ENCODE measurements at regions not wholly inside any gene's neighbourhood (a gene's known extent, or its start where the extent isn't known, plus 50 kb on each side); places are given as distances from the start of the nearest gene placed in this dataset.

GRCh38 chr3:152959307-152959706, 124.4 kb downstream of the P2RY1 start:
- DNase-seq (ENCODE audit: low read depth), result no peak

- no peak for DNase-seq (ENCODE audit: low read depth)
Measured at GRCh38 chr3:152960684-152961083, 125.8 kb downstream of the P2RY1 start.

DNA sequence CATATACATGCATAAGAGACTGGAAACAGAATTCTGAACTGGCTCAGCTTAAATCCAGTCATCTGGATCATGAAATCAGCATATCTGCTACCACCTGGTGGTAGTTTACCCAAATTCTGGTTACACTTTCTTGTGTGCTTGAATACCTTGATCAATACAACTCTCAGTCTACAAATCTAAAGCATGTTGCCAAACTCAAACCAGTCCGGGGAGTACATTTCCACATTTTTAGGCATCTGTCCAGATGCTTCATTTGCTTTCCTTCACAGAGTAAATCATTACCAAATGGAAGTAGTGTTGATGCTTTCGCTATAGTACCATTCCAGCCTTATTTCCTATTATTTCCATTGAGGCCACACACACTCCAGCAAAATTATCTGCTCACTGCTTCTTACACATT, 126.4 kb downstream of the P2RY1 start:
- no peak for DNase-seq (ENCODE audit: low read depth)

- no peak for DNase-seq (ENCODE audit: low read depth)
Measured at GRCh38 chr3:152964911-152965609, 130.1 kb downstream of the P2RY1 start.

GRCh38 chr3:152968388-152969024, 133.6 kb downstream of the P2RY1 start:
- peak; percentile 65 for DNase-seq (ENCODE audit: low read depth)

DNA sequence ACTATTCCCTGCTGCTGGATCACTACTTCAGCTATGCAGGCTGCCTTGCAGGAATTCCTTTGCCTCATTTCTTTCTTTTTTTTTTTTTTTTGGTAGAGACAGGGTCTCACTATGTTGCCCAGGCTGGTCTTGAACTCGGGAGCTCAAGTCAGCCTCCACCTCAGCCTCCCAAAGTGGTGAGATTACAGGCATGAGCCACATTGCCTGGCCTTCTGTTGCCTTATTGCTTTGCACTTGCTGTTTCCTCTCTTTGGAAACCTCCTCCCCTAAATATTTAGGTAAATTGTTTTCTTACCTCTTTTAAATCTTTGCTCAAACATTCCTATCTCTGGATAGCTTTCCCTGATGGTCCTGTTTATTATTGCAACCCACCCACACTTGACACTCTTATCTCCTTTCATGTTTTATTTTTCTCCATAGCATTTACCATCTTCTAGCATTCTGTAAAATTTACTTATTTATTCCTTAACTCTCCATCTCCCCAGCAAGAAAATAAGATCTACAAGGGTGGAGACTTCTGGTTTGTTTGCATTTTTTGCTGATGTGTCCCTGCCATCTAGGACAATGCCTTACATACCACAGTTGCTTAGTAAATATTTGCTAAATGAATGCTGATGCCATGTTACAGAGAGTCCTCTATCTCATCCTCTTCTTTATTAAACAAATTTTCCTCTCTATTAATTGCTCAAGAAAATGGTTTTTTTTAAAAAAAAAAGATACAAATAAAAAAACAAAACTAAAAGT, 134.8 kb downstream of the P2RY1 start:
- DNase-seq (ENCODE audit: low read depth), result peak; percentile 58

GRCh38 chr3:152970851-152971250, 135.9 kb downstream of the P2RY1 start:
- no peak for DNase-seq (ENCODE audit: low read depth)

- no peak for DNase-seq (ENCODE audit: low read depth)
Measured at GRCh38 chr3:152971880-152972279, 136.9 kb downstream of the P2RY1 start.

GRCh38 chr3:152973575-152973974, 138.6 kb downstream of the P2RY1 start:
- DNase-seq (ENCODE audit: low read depth), result no peak

- no peak for DNase-seq (ENCODE audit: low read depth)
Measured at GRCh38 chr3:152976239-152976638, 141.3 kb downstream of the P2RY1 start.

- no peak for DNase-seq (ENCODE audit: low read depth)
Measured at GRCh38 chr3:152977366-152977765, 142.4 kb downstream of the P2RY1 start.

DNA sequence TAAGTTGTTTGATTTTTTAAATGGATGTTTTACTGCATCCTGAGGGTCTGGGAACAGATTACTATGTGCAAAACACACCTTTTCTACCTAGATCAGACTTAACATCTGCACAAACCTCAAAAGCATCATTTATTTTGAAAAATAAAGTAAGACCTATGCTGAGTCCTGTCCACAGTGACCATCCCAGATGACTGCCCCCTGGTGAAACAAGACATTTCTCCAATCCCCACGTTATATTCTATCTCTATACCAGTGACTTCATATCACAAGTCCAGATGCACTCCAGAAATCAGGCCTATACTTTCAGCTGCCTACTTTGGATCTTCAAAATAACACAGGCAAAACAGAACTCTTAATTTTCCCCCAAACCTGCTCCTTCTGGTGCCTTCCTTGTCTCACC, 143.2 kb downstream of the P2RY1 start:
- no peak for DNase-seq (ENCODE audit: low read depth)

GRCh38 chr3:152997526-152997925, 162.6 kb downstream of the P2RY1 start:
- DNase-seq (ENCODE audit: low read depth), result no peak

DNA sequence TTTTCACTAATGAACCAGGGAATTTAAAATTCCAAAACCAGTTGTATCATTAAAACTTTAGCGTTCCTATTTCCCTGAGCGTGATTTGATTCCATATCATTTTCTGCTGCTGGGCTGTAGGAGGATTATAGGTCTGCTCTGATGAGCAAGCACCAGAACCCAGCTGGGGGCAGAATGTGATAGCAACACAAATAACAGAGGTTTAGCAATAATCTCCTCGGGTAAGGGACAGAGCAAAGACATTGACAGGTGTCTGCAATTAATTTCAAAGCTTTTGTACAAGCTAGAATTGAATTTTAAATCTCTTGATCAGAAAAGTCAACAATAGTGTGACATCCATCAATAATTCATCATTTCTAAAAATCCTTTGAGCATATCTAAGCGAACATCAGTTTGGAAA, 163.4 kb upstream of the RAP2B start:
- no peak for DNase-seq (ENCODE audit: low read depth)

DNA sequence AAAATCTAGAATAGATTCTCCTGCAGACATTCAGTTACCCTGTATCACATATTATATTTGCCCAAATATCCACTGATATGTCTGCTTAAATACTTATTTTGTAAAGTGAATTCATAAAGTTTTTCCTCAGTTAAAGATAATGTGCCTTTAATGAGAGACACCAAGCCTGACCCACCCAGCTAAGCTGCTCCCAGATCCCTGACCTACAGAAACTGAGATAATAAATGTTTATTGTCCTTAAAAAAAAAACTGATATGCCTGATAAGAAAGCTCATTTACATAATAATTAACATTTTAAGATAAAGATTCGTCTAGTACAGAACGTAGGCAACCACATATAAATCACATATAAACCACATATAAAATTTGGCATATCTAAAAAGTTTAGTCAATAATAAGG, 161.7 kb upstream of the RAP2B start:
- DNase-seq (ENCODE audit: low read depth), result no peak

DNA sequence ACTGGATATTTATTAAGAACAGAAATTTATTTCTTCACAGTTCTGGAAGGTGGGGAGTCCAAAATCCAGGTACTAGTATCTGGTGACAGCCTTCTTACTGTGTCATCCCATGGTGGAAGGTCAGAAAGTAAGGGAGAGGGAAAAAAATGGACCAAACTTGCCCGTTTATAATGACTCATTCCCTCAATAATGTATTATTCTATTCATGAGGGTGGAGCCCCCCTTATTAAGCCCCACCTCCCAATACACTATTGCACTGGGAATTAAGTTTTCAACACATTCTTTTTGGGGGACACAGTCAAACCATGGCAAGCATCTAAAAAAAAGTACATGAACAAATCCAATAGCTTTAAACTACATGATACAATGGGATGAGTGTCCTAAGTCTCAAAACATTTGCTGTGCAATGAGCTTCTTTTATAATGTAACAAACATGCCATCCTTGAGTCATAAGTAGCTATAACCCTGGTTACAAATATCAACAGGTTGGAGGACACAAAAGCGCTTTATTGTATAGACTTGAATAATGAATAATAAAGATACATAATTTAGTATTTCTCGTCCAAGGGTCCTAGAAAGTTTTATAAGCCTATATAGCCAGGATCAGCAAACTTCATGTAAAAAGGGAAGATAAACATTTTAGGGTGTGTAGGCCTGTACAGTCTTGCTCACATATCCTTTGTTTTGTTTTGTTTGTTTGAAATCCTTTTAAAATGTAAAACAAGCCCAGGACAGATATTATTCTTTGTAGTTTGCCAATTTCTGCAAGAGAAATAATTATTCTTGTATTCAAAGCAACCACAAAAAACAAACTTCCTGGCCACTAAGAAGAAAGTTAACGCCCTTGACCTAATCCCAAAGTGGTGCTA, 160.6 kb upstream of the RAP2B start:
- no peak for DNase-seq (ENCODE audit: low read depth)

GRCh38 chr3:153003441-153003840, 158.6 kb upstream of the RAP2B start:
- DNase-seq (ENCODE audit: low read depth), result no peak

GRCh38 chr3:153003862-153004261, 158.2 kb upstream of the RAP2B start:
- DNase-seq (ENCODE audit: low read depth), result no peak

GRCh38 chr3:153008226-153008625, 153.8 kb upstream of the RAP2B start:
- DNase-seq (ENCODE audit: low read depth), result peak; percentile 2

DNA sequence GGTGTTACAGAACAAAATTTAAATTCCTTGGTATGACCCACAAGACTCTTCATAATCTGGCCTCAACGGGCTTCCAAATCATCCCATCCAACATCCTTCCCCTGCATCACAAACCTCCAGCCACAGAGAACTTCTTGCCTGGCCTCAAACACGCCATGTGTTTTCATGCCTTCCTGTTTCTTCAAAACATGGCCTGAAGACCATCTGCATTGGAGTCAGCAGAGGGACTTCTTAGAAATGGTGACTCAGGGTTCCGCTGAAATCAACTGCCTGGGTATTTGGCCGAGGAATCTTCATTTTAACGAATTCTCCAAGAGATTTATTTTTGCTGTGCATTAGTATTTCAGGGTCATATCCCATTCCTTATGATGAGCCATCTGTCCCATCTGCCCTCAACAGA, 138.1 kb upstream of the RAP2B start:
- no peak for DNase-seq (ENCODE audit: low read depth)

GRCh38 chr3:153026026-153026425, 136.0 kb upstream of the RAP2B start:
- DNase-seq (ENCODE audit: low read depth), result no peak

DNA sequence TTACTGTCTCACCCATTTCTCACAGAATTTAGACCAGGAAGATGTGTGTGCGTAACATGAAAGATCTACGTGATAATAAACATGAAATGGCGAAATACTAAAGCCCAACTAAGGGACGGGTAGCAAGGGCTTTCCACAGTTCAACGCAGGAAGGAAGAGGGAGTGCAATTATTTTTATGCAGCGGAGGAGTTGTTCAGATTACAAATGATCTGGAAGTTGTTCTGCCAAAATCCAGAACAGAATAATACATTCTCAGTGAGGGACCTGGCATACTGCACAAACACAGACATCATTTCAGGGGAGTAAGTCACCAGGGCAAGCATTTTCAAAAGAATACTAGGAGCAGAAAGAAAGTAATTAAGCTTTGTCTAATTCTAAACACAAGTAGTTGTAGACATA, 133.6 kb upstream of the RAP2B start:
- no peak for DNase-seq (ENCODE audit: low read depth)
